ENCODE measurements at regions not wholly inside any gene's neighbourhood (a gene's known extent, or its start where the extent isn't known, plus 50 kb on each side); places are given as distances from the start of the nearest gene placed in this dataset.

- H3K27ac ChIP-seq = no peak overlapping the region
- no peaks in the 10 kb centered on the region for H3K36me3 ChIP-seq
- peaks cover 0 to 5% (median 0%) of the 10 kb centered on the region in 4 donors for H3K9me3 ChIP-seq
- no peak for TF ChIP-seq POLR2A (IDR thresholded peaks at IDR 0.05)
- no peak overlapping the region for H3K4me3 ChIP-seq
- no peaks in the 10 kb centered on the region for H3K4me1 ChIP-seq
- no peak for DNase-seq
- H3K27me3 ChIP-seq = no peaks in the 10 kb centered on the region
Measured at GRCh38 chr5:107778647-107779046, 107.9 kb upstream of the EFNA5 start.

- Histone ChIP-seq H3K27me3 (no peaks in the 10 kb centered on the region), H3K36me3 (no peaks in the 10 kb centered on the region), H3K27ac (no peak overlapping the region), H3K4me3 (no peak overlapping the region), H3K9me3 (peaks cover 0 to 5% (median 0%) of the 10 kb centered on the region in 4 donors), H3K4me1 (no peaks in the 10 kb centered on the region)
- no peak for DNase-seq
- TF ChIP-seq CTCF (IDR thresholded peaks at IDR 0.05) (no peak), POLR2A (IDR thresholded peaks at IDR 0.05) (no peak)
Measured at GRCh38 chr5:107776922-107777740, 106.4 kb upstream of the EFNA5 start.

DNA sequence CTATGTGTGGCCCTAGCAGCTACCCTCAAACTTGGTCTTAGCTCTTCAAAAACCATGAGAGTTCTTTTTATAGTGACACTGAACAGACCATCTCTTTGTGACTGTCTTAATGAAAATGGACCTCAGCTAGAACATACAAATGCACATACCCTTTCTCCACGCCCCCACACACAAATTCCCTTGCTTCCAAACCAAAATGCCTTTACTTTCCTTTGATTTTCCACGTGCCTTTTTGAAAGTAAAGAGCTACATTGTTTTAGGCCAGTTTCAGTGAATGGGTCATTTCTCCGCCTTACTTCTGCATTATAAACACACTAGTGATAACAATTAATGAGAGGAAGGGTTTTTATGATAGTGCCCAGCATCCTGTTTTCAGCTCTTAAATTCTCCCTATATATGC, 105.8 kb upstream of the EFNA5 start:
- peaks cover 0 to 4% (median 0%) of the 10 kb centered on the region in 4 donors for H3K9me3 ChIP-seq
- no peaks in the 10 kb centered on the region for H3K4me1 ChIP-seq
- H3K4me3 ChIP-seq = no peak overlapping the region
- H3K27me3 ChIP-seq = no peaks in the 10 kb centered on the region
- no peak for DNase-seq
- no peak for TF ChIP-seq CTCF (IDR thresholded peaks at IDR 0.05)
- TF ChIP-seq POLR2A (IDR thresholded peaks at IDR 0.05) = no peak
- H3K36me3 ChIP-seq = no peaks in the 10 kb centered on the region
- no peak overlapping the region for H3K27ac ChIP-seq

- H3K4me1 ChIP-seq = no peaks in the 10 kb centered on the region
- H3K36me3 ChIP-seq = no peaks in the 10 kb centered on the region
- TF ChIP-seq CTCF (IDR thresholded peaks at IDR 0.05) (no peak), POLR2A (IDR thresholded peaks at IDR 0.05) (no peak)
- no peak overlapping the region for H3K27ac ChIP-seq
- DNase-seq = no peak
- no peaks in the 10 kb centered on the region for H3K9me3 ChIP-seq
- no peak overlapping the region for H3K4me3 ChIP-seq
- no peaks in the 10 kb centered on the region for H3K27me3 ChIP-seq
Measured at GRCh38 chr5:107774316-107774715, 103.6 kb upstream of the EFNA5 start.

DNA sequence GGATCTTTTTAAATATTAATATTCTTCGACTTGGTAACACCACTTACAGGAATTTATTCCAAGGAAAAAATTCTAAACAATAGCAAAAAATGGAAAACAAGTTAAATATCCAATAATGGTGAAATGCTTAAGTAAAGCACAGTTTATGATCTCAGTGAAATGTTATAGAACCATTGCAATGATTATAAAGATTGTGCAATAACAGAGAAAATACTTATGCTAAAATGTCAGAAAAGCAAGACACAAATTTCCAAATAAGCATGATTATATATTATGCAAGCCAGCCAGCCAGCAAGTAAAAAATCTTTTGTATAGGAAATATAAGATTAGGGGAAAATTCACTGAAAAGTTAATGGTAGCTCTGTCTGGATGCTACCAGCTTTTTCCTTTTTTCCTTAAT, 102.7 kb upstream of the EFNA5 start:
- H3K27ac ChIP-seq = no peak overlapping the region
- TF ChIP-seq CTCF (IDR thresholded peaks at IDR 0.05) (no peak), POLR2A (IDR thresholded peaks at IDR 0.05) (no peak)
- H3K4me3 ChIP-seq = no peak overlapping the region
- H3K4me1 ChIP-seq = no peaks in the 10 kb centered on the region
- no peak for DNase-seq
- no peaks in the 10 kb centered on the region for H3K9me3 ChIP-seq
- no peaks in the 10 kb centered on the region for H3K27me3 ChIP-seq
- no peaks in the 10 kb centered on the region for H3K36me3 ChIP-seq

- TF ChIP-seq CTCF (IDR thresholded peaks at IDR 0.05) (no peak), POLR2A (IDR thresholded peaks at IDR 0.05) (no peak)
Measured at GRCh38 chr5:107772418-107773310, 101.9 kb upstream of the EFNA5 start.

More at GRCh38 chr5:107772418-107773310, 101.9 kb upstream of the EFNA5 start:
- Histone ChIP-seq H3K4me1 (no peaks in the 10 kb centered on the region), H3K27me3 (no peaks in the 10 kb centered on the region), H3K9me3 (no peaks in the 10 kb centered on the region), H3K27ac (no peak overlapping the region), H3K36me3 (no peaks in the 10 kb centered on the region), H3K4me3 (no peak overlapping the region)
- DNase-seq = no peak
